ENCODE measurements at regions not wholly inside any gene's neighbourhood (a gene's known extent, or its start where the extent isn't known, plus 50 kb on each side); places are given as distances from the start of the nearest gene placed in this dataset.

DNA sequence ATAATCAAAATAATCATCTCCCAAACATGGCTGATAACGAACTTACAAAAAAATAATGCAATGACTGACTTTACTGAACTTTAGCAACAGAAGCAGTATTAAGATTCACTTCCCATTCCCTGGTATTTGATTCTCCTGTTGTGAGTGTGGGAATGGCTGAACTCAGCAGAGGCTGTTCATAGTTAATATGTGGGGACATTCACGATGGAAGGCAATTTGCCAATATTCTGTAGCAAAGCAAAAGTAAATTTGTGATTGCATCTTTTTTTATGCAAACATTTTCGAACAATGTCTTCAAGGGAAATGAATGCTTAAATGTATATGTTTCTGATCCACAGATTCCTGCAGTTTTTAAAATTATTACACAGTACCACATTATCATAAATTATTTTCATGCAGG is 431.7 kb upstream of the KLF6 start:
- H3K4me1 Mint-ChIP-seq (ENCODE audit: low read depth, unreplicated experiment) = no peaks in the 10 kb centered on the region
- no peaks in the 10 kb centered on the region for H3K27me3 ChIP-seq (replicated peaks; ENCODE audit: control insufficient read depth, insufficient read depth, low read length)
- no peak for DNase-seq
- no peak overlapping the region for H3K4me3 Mint-ChIP-seq (ENCODE audit: unreplicated experiment)
- TF ChIP-seq, protein P1, sequence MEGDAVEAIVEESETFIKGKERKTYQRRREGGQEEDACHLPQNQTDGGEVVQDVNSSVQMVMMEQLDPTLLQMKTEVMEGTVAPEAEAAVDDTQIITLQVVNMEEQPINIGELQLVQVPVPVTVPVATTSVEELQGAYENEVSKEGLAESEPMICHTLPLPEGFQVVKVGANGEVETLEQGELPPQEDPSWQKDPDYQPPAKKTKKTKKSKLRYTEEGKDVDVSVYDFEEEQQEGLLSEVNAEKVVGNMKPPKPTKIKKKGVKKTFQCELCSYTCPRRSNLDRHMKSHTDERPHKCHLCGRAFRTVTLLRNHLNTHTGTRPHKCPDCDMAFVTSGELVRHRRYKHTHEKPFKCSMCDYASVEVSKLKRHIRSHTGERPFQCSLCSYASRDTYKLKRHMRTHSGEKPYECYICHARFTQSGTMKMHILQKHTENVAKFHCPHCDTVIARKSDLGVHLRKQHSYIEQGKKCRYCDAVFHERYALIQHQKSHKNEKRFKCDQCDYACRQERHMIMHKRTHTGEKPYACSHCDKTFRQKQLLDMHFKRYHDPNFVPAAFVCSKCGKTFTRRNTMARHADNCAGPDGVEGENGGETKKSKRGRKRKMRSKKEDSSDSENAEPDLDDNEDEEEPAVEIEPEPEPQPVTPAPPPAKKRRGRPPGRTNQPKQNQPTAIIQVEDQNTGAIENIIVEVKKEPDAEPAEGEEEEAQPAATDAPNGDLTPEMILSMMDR (IDR thresholded peaks at IDR 0.05; ENCODE audit: insufficient read depth in 1 of 2, low read depth in 1 of 2, low read length in 1 of 2, severe bottlenecking in 1 of 2, unreplicated experiment in 1 of 2) = no peak
- POLR2A ChIA-PET = no interaction called here
- intact Hi-C loops (cut with micrococcal nuclease; ENCODE audit: unreplicated experiment) = no loop called here
- no peaks in the 10 kb centered on the region for H3K9me3 Mint-ChIP-seq (ENCODE audit: unreplicated experiment)
- CTCF ChIA-PET = no interaction called here
- no peak overlapping the region for H3K27ac Mint-ChIP-seq (ENCODE audit: unreplicated experiment)
- peaks cover 18% of the 10 kb centered on the region for H3K27me3 Mint-ChIP-seq (ENCODE audit: insufficient read depth, unreplicated experiment)
- H3K36me3 ChIP-seq (ENCODE audit: control insufficient read depth, insufficient read depth, low read length) = no peaks in the 10 kb centered on the region
- H3K36me3 Mint-ChIP-seq (ENCODE audit: insufficient read depth, unreplicated experiment) = no peaks in the 10 kb centered on the region
- H3K4me3 ChIP-seq (ENCODE audit: low read depth, low read length) = no peak overlapping the region
- no peaks in the 10 kb centered on the region for H3K4me1 ChIP-seq
- no TSS peak for BruUV-seq (replicated peaks)
- H3K9me3 ChIP-seq = no peaks in the 10 kb centered on the region

DNA sequence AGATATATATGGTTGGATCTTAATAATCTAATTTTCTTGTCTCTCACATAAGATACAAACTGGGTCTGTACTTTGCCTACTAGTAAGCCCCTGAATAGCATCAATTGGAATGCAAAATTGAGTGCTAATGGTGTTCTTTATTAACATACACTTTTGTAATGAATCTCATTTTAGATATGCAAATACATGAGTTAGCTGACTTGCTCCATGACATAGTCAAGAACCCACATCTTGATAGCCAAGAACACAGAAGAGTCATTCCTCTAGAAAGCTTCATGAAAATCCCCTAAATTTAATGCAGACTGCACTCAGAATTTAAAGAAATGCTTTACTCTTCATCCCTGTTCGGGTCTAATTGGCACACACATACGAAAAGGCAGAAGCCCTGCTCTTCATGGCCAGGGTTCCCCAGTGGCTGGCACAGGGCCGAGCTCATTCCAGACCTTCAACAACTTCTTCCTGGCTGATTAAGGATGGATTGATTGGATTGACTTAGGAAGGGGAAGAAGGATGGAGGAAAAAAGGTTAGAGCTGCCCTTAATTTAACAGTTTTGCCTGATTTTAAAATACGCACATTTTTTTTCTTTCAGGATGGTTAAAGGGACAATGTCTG is 431.1 kb upstream of the KLF6 start:
- intact Hi-C loops (cut with micrococcal nuclease; ENCODE audit: unreplicated experiment) = no loop called here
- DNase-seq = no peak
- POLR2A ChIA-PET = no interaction called here

DNA sequence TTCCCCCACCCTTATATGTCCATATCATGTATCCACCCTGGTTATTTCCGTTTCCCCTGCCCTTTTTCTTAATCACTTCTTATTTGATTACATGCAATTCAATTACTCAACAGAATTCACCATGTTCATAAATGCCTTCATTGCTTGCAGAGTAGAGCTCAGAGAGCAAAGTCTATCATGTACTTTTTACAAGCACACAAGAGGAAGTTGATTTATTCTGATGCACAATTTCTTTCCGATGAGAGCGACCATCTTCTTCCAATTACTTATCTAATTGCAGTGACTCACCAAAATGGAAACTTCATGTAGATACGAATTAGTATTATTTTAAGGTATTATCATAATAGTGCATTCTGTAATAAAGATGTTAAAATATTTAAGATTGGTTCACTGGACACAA is 430.5 kb upstream of the KLF6 start:
- no peak overlapping the region for H3K4me3 ChIP-seq (ENCODE audit: low read depth, low read length)
- no peaks in the 10 kb centered on the region for H3K36me3 ChIP-seq (ENCODE audit: control insufficient read depth, insufficient read depth, low read length)
- Mint-ChIP-seq H3K4me1 (ENCODE audit: low read depth, unreplicated experiment) (no peaks in the 10 kb centered on the region), H3K36me3 (ENCODE audit: insufficient read depth, unreplicated experiment) (no peaks in the 10 kb centered on the region), H3K27ac (ENCODE audit: unreplicated experiment) (no peak overlapping the region), H3K4me3 (ENCODE audit: unreplicated experiment) (no peak overlapping the region), H3K27me3 (ENCODE audit: insufficient read depth, unreplicated experiment) (peaks cover 15% of the 10 kb centered on the region), H3K9me3 (ENCODE audit: unreplicated experiment) (no peaks in the 10 kb centered on the region)
- TF ChIP-seq, protein P1 (IDR thresholded peaks at IDR 0.05; ENCODE audit: insufficient read depth in 1 of 2, low read depth in 1 of 2, low read length in 1 of 2, severe bottlenecking in 1 of 2, unreplicated experiment in 1 of 2) = no peak
- H3K27me3 ChIP-seq (replicated peaks; ENCODE audit: control insufficient read depth, insufficient read depth, low read length) = no peaks in the 10 kb centered on the region
- H3K9me3 ChIP-seq = no peaks in the 10 kb centered on the region
- no peaks in the 10 kb centered on the region for H3K4me1 ChIP-seq
- no peak for DNase-seq
- no TSS peak for BruUV-seq (replicated peaks)
- POLR2A ChIA-PET = no interaction called here
- intact Hi-C loops (cut with micrococcal nuclease; ENCODE audit: unreplicated experiment) = no loop called here
- CTCF ChIA-PET = no interaction called here

More for the DNA sequence above, 431.1 kb upstream of the KLF6 start:
- Histone ChIP-seq H3K9me3 (no peaks in the 10 kb centered on the region), H3K4me1 (no peaks in the 10 kb centered on the region), H3K27me3 (replicated peaks; ENCODE audit: control insufficient read depth, insufficient read depth, low read length) (no peaks in the 10 kb centered on the region), H3K4me3 (ENCODE audit: low read depth, low read length) (no peak overlapping the region), H3K36me3 (ENCODE audit: control insufficient read depth, insufficient read depth, low read length) (no peaks in the 10 kb centered on the region)
- TF ChIP-seq, protein P1 (IDR thresholded peaks at IDR 0.05; ENCODE audit: insufficient read depth in 1 of 2, low read depth in 1 of 2, low read length in 1 of 2, severe bottlenecking in 1 of 2, unreplicated experiment in 1 of 2) = no peak
- Mint-ChIP-seq H3K9me3 (ENCODE audit: unreplicated experiment) (no peaks in the 10 kb centered on the region), H3K36me3 (ENCODE audit: insufficient read depth, unreplicated experiment) (no peaks in the 10 kb centered on the region), H3K27me3 (ENCODE audit: insufficient read depth, unreplicated experiment) (peaks cover 18% of the 10 kb centered on the region), H3K27ac (ENCODE audit: unreplicated experiment) (no peak overlapping the region), H3K4me1 (ENCODE audit: low read depth, unreplicated experiment) (no peaks in the 10 kb centered on the region), H3K4me3 (ENCODE audit: unreplicated experiment) (no peak overlapping the region)
- CTCF ChIA-PET = no interaction called here
- no TSS peak for BruUV-seq (replicated peaks)
